ENCODE measurements at regions not wholly inside any gene's neighbourhood (a gene's known extent, or its start where the extent isn't known, plus 50 kb on each side); places are given as distances from the start of the nearest gene placed in this dataset.

DNA sequence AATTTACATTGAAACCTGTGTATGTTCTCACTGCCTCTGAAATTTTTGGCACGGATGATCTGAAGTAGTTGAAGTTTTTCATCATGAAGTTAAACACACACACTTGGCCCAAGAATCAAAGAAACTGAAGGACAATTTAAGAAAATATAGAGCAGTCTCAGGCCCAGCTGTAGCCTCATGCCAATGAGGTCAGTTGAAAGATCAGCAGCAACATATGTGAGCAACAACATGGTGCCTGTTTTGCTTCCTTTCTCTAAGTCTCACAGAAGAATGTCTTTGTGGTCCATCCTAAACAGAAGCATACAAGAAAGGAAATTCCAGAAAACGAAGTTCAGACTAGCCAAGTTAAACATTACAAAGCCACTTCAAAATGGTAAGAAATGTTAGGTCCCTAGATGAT is 1737.2 kb downstream of the MAT2B start:
- no peak for DNase-seq

GRCh38 chr5:165244407-165244806 is 1739.0 kb downstream of the MAT2B start:
- DNase-seq = no peak

GRCh38 chr5:165258197-165258771 is 1752.9 kb downstream of the MAT2B start:
- no peak for DNase-seq

DNA sequence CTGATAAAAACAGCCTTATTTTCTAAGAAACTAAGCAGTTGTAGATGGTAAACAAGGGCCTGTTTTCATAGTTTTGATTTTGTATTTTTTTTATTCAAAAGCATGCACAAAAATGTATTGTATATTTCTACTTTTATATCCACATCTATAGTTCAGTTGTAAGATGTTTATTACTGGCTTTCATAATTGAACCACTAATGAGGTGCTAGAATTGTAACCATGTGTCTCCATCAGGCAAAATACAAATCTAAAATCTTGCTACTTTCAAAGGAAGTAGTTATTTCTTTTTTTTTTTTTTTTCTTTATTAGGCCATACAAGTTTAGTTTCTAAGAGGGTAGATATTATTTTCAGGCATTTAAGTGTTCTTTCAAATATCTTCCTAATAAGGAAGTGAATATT is 1755.0 kb downstream of the MAT2B start:
- no peak for DNase-seq

GRCh38 chr5:165263536-165263935 is 1758.1 kb downstream of the MAT2B start:
- no peak for DNase-seq

- no peak for DNase-seq
These were observed 1761.5 kb downstream of the MAT2B start for GRCh38 chr5:165266939-165267338.

DNA sequence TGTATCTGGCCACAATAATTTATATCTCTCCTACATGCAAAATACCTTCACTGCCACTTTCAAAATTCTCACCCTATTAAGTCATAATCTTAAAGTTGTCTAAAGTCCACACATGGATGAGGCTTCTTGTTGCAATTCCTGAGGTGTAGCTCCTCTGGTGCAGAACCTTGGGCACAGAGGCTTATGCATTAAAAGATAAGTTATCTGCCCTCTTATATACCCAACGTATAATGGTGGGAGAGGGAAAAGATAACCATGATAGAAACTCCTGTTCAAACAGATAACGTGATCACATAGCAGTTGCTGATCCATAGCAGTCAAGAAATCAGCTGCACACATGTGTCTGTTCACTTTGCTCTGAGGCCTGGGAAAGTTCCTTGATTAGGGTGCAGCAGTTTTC is 1767.0 kb downstream of the MAT2B start:
- DNase-seq = no peak

- no peak for DNase-seq
These were observed 1772.2 kb downstream of the MAT2B start for GRCh38 chr5:165277661-165278060.

GRCh38 chr5:165282491-165282890 is 1777.1 kb downstream of the MAT2B start:
- no peak for DNase-seq

DNA sequence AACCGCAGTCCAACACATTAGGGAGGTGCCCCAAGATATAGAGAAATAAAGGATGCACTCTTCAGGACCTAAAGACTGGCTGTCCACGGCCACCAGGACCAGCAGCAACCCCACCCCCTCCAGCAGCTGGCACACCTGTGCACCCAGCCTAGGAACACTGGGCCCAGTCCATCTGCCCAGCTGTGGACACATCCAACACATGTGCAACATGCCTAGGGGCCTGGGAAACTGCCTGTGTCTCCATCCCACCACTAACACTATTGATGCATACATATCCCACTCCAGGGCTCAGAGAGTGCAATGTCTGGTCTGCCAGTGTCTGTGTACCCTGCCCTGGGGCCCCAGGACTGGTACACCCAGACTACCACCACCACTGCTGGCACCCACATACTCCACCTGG is 1781.3 kb downstream of the MAT2B start:
- no peak for DNase-seq

DNA sequence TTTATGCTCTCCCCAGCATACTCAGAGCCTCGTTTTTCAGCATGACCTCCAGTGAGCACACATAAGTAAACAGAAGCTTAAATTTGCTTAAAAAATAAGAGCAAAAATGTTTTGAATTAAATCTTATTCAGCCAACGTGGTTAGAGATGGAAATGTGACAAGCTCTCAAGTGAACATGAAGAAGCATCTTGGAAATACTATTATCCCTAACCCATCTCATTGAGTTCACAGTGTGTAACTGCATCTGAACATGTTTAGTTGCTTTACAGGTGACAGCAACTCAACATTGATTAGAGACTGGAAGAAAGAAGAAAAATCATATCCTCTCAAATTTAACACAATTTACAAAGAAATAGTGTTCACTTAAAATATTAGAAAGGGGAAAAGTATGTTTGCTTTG is 1785.1 kb downstream of the MAT2B start:
- no peak for DNase-seq

DNA sequence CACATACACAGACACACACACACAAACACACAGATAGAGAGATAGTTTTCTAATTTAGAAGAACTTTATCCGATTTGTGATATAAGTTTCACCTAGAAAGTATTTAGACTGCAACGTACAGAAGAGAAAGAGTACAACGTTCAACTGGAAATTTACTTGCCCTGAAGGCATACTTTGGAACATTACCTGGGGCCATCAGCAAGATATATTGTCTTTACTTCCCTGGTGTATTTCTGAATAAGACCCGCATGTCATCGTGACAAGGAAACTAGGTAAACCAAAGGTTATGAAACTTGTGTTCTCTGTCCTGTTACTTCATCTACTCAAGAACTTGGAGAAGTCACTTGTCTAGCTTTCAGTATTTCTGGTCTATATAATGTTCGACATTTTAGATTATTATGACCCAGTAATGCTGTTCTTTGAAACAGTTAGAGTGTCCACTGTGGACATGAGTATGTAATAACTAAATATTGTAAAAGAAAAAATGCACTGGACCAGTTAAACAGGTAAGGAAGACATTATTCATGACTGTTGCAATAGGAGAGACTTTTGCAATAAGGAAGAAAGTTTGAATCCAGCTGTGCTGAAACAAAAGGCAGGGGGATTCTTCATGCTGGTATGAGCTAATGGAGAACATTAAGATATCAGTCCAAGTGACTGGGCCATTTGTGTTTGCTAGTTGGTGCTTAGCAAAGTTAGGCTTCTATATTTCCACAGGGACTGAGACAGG is 1791.1 kb downstream of the MAT2B start:
- DNase-seq = no peak

GRCh38 chr5:165304193-165304827 is 1798.9 kb downstream of the MAT2B start:
- no peak for DNase-seq

DNA sequence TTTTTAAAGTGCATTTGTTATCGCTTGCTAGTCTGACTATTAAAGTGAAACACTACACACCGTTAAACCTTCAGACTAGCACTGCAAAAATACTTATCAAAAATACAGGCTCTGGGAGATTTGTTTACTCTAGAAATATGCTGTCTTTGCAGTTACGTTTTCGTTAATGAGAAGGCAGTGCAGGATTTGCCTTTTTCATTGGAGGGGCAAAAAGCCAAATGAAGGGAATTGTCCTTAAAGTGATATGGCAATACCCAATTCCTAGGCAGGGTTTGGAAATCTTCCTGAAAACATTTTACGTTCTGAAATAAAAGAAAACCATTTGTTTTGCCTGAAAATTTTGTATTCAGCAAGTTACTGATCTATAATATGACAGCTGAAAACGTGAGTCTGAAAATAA is 1800.2 kb downstream of the MAT2B start:
- no peak for DNase-seq

- no peak for DNase-seq
These were observed 1804.0 kb downstream of the MAT2B start for GRCh38 chr5:165309446-165309845.

DNA sequence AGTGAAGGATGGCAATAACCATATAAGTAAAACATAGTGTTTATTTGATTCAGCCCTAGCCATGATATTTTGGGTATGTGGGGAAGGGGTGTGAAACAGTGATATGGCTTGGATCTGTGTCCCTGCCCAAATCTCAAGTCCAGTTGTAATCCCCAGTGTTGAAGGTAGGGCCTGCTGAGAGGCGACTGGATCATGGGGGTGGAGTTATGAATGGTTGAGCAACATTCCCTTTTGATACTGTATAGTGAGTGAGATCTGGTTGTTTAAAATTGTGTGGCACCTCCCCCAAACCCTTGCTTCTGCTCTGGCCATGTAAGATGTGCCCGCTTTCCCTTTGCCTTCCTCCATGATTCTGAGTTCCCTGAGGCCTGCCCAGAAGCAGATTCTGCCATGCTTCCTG is 1804.6 kb downstream of the MAT2B start:
- DNase-seq = no peak

GRCh38 chr5:165321912-165322311 is 1816.5 kb downstream of the MAT2B start:
- DNase-seq = no peak

GRCh38 chr5:165325221-165325620 is 1819.8 kb downstream of the MAT2B start:
- no peak for DNase-seq

GRCh38 chr5:165327631-165328030 is 1822.2 kb downstream of the MAT2B start:
- no peak for DNase-seq

GRCh38 chr5:165328846-165329245 is 1823.4 kb downstream of the MAT2B start:
- DNase-seq = no peak

GRCh38 chr5:165333623-165334022 is 1828.2 kb downstream of the MAT2B start:
- no peak for DNase-seq

DNA sequence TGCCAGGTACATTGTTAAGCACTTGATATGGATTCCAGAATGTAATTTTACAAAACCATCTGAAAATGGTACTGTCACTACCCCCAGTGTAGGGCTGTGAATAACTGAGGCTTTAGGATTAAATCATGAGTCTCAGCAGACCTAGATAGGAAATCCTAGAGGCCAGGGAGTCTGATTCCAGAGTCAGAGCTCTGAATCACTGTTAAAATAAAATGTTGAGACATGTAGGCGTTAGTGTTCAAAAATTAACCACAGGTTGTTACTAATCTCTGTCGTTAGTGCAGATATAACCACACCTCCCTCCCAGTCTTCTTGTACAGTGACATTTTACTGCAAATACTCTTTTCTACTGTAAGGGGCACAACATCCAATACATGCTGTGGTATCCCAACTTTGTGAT is 1828.8 kb downstream of the MAT2B start:
- DNase-seq = no peak

DNA sequence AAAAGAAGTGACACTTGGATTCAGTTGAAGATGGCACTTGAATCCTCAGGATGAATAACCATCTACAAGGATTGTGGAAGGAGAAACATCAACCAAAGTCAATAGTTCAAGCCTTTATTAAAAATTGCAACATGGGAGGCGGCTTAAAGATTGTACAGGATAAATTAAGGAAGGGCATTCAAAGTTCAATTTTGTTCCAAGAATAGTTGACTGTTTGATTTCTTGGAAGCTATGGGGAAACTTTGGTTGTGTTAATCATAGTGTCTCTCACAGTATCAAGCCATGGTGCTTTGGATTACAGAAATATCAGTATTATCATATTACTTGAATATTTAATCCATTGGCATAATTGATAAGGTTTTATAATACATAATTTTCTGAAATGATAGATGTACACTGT is 1844.3 kb downstream of the MAT2B start:
- DNase-seq = no peak

DNA sequence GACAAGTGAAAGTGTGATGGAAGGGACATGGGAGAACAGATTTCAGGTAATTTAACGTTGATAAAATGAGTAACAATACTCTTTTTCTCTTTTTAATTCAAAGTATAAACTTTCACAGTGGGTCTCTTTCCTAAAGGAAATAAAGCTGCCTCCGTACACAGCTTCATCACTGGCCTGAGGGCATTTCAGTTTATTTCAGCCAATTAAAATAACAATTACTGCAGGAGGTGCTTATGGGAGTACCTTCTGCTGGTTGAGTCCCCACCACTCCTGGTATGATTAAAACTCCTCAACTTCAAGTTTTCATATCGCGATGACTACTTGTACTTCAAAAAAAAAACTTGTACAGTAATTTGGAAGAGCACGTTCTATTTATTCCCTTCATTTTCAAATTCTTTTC is 1845.9 kb downstream of the MAT2B start:
- DNase-seq = no peak

- DNase-seq = no peak
These were observed 1854.9 kb downstream of the MAT2B start for GRCh38 chr5:165360366-165360765.
